ENCODE measurements at regions not wholly inside any gene's neighbourhood (a gene's known extent, or its start where the extent isn't known, plus 50 kb on each side); places are given as distances from the start of the nearest gene placed in this dataset.

DNA sequence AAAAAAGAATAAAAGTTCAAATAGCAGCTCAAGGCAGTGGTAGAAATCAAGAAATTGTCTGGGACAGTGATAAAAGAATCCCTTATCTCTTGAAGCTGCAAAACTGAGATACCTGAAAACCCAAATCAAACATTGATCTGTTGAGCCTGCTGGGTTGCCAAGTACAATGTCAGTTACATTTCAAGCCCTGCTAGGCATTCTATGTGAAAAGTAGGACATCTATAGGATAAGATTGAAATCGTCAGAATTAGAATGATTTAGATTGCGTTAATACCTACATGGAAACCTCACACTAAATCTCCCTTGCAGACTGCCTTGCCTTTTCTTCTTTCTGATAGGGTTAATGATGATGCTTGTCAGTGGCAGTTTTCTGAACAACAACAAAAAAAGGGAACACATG, 1684.4 kb upstream of the B3GALT2 start (continued):
- no peak for TF ChIP-seq RARB (CRISPR knock-in tag; IDR thresholded peaks at IDR 0.05)
- TF ChIP-seq, protein P1, sequence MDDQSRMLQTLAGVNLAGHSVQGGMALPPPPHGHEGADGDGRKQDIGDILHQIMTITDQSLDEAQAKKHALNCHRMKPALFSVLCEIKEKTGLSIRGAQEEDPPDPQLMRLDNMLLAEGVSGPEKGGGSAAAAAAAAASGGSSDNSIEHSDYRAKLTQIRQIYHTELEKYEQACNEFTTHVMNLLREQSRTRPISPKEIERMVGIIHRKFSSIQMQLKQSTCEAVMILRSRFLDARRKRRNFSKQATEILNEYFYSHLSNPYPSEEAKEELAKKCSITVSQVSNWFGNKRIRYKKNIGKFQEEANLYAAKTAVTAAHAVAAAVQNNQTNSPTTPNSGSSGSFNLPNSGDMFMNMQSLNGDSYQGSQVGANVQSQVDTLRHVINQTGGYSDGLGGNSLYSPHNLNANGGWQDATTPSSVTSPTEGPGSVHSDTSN (IDR thresholded peaks at IDR 0.05), result no peak
- no peak for TF ChIP-seq MAFK (IDR thresholded peaks at IDR 0.05; ENCODE audit: partially characterized antibody)
- TF ChIP-seq EP300 (IDR thresholded peaks at IDR 0.05), result no peak

DNA sequence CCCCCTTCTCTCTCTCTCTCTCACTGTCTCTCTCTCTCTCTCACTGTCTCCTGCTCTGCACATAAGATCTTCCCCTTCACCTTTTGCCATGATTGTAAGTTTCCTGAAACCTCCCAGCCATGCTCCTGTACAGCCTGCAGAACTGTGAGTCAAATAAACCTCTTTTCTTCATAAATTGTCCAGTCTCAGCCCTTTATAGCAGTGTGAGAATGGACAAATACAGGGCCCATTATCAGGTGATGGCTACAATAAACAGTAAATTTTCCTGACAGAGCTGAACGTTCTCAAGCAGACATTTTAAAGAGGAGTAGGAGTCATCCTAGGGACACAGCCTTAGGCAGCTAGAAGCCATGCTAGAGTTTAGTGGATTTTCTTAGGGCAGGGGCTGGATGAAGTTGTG, 1679.7 kb upstream of the B3GALT2 start:
- ATAC-seq (0 out of 6 replicates have a peak, but pooled peaks of 1 of the 2 experiments have one; percentile 19), DNase-seq (ENCODE audit: low read depth in 1 of 2, low spot score in 1 of 2) (no peak), FAIRE-seq (no peak)
- WGBS (ENCODE audit: missing lambda C conversion rate), result 13% methylated on average over 1 of the region's 1 CpG
- H3K4me3 ChIP-seq, result no peak overlapping the region
- ChIA-PET CTCF (no interaction called here), POLR2A (no interaction called here)
- no peaks in the 10 kb centered on the region for H3K9me3 ChIP-seq
- H3K4me1 ChIP-seq, result no peaks in the 10 kb centered on the region
- H3K27ac ChIP-seq, result no peak overlapping the region
- TF ChIP-seq CBX2 (IDR thresholded peaks at IDR 0.05; ENCODE audit: borderline replicate concordance, low read depth), result no peak
- TF ChIP-seq POLR2A (IDR thresholded peaks at IDR 0.05; ENCODE audit: low read length), result no peak
- no peak for TF ChIP-seq HDAC2 (IDR thresholded peaks at IDR 0.05)
- no peak overlapping the region for H3K4me2 ChIP-seq

DNA sequence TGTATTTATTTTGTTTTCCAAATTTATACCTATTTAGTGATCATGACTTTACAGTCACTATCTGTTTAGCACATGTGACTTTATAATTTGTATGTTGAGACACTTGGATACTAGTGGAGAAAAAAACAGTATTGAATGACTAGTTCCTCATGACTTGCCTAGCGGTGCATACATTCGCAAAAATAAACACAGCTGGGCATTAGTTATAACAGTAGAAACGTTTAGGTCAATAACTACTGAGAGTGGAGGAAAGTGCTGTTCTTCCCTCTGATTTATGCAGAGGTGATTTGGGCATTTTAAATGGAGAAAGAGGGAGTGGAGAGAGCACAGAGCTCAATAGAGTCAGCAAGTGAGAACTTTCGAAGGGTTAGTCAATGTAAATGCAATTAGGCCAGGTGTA, 1679.0 kb upstream of the B3GALT2 start:
- no peak overlapping the region for H3K4me2 ChIP-seq
- no peak for TF ChIP-seq PHF8 (IDR thresholded peaks at IDR 0.05; ENCODE audit: borderline replicate concordance, low read depth)
- TF ChIP-seq EP300 (IDR thresholded peaks at IDR 0.05), result no peak
- TF ChIP-seq, protein P1 (IDR thresholded peaks at IDR 0.05), result no peak
- TF ChIP-seq RAD21 (conservative IDR thresholded peaks at IDR 0.05 in 1 of 2, IDR thresholded peaks at IDR 0.05 in 1 of 2), result no peak
- TF ChIP-seq RFX5 (IDR thresholded peaks at IDR 0.05), result no peak
- TF ChIP-seq, protein P2, sequence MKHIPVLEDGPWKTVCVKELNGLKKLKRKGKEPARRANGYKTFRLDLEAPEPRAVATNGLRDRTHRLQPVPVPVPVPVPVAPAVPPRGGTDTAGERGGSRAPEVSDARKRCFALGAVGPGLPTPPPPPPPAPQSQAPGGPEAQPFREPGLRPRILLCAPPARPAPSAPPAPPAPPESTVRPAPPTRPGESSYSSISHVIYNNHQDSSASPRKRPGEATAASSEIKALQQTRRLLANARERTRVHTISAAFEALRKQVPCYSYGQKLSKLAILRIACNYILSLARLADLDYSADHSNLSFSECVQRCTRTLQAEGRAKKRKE (CRISPR knock-in tag; IDR thresholded peaks at IDR 0.05; ENCODE audit: low read depth), result no peak
- no peak for TF ChIP-seq CBX2 (IDR thresholded peaks at IDR 0.05; ENCODE audit: borderline replicate concordance, low read depth)
- TF ChIP-seq HOXB5 (CRISPR knock-in tag; IDR thresholded peaks at IDR 0.05), result no peak
- TF ChIP-seq EHMT2 (IDR thresholded peaks at IDR 0.05; ENCODE audit: low read depth), result no peak
- TF ChIP-seq RARB (CRISPR knock-in tag; IDR thresholded peaks at IDR 0.05), result no peak
- TF ChIP-seq KDM1A (IDR thresholded peaks at IDR 0.05; ENCODE audit: low read depth), result no peak
- TF ChIP-seq HES2 (IDR thresholded peaks at IDR 0.05), result no peak
- TF ChIP-seq HEYL (CRISPR knock-in tag; IDR thresholded peaks at IDR 0.05), result no peak
- TF ChIP-seq CHD4 (IDR thresholded peaks at IDR 0.05; ENCODE audit: borderline replicate concordance), result no peak
- no peak for TF ChIP-seq NPAS2 (CRISPR knock-in tag; IDR thresholded peaks at IDR 0.05; ENCODE audit: borderline replicate concordance)
- TF ChIP-seq FOSB (CRISPR knock-in tag; IDR thresholded peaks at IDR 0.05), result no peak
- TF ChIP-seq, protein P3, sequence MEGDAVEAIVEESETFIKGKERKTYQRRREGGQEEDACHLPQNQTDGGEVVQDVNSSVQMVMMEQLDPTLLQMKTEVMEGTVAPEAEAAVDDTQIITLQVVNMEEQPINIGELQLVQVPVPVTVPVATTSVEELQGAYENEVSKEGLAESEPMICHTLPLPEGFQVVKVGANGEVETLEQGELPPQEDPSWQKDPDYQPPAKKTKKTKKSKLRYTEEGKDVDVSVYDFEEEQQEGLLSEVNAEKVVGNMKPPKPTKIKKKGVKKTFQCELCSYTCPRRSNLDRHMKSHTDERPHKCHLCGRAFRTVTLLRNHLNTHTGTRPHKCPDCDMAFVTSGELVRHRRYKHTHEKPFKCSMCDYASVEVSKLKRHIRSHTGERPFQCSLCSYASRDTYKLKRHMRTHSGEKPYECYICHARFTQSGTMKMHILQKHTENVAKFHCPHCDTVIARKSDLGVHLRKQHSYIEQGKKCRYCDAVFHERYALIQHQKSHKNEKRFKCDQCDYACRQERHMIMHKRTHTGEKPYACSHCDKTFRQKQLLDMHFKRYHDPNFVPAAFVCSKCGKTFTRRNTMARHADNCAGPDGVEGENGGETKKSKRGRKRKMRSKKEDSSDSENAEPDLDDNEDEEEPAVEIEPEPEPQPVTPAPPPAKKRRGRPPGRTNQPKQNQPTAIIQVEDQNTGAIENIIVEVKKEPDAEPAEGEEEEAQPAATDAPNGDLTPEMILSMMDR (IDR thresholded peaks at IDR 0.05), result no peak
- TF ChIP-seq, protein P4, sequence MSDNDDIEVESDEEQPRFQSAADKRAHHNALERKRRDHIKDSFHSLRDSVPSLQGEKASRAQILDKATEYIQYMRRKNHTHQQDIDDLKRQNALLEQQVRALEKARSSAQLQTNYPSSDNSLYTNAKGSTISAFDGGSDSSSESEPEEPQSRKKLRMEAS (IDR thresholded peaks at IDR 0.05), result no peak
- no peak for TF ChIP-seq POLR2AphosphoS2 (conservative IDR thresholded peaks at IDR 0.05; ENCODE audit: low read length)
- TF ChIP-seq HOXB13 (CRISPR knock-in tag; IDR thresholded peaks at IDR 0.05; ENCODE audit: low read depth), result no peak
- ChIA-PET CTCF (no interaction called here), POLR2A (no interaction called here)
- 54% methylated on average over 4 of the region's 4 CpGs for WGBS (ENCODE audit: missing lambda C conversion rate)
- FAIRE-seq, result no peak
- H3K27ac ChIP-seq, result no peak overlapping the region
- H3K4me3 ChIP-seq, result no peak overlapping the region
- no peak for ATAC-seq
- H3K4me1 ChIP-seq, result no peaks in the 10 kb centered on the region
- no peak for DNase-seq (ENCODE audit: low read depth in 1 of 2, low spot score in 1 of 2)
- H3K9me3 ChIP-seq, result no peaks in the 10 kb centered on the region

All from A549 (cell line).